GM23248 (cell line): ENCODE measurements at regions not wholly inside any gene's neighbourhood (a gene's known extent, or its start where the extent isn't known, plus 50 kb on each side); places are given as distances from the start of the nearest gene placed in this dataset.

Source experiments
- EZH2 ChIP-seq: fragments of 200-600 bp; sonication (generic); IDR thresholded peaks from 2 replicates; pipeline ENCODE4 v1.6.1; 2018; ENCODE audit warnings: antibody characterized with exemption, mild to moderate bottlenecking; ENCODE audit not compliant: insufficient read depth, poor library complexity, severe bottlenecking
- EZH2phosphoT487 ChIP-seq: fragments of 200-600 bp; sonication (generic); IDR thresholded peaks from 2 replicates; pipeline ENCODE4 v1.6.1; 2018; ENCODE audit warnings: antibody characterized with exemption, moderate library complexity, mild to moderate bottlenecking, low read depth; ENCODE audit not compliant: insufficient read depth

GRCh38 chr9:88736136-88736637 is 201.2 kb downstream of the NXNL2 start:
- TF ChIP-seq EZH2 (no peak), EZH2phosphoT487 (no peak)
